Ectodermal cell (in vitro differentiated cells): ENCODE measurements at regions not wholly inside any gene's neighbourhood (a gene's known extent, or its start where the extent isn't known, plus 50 kb on each side); places are given as distances from the start of the nearest gene placed in this dataset.

Source experiments
- H3K27ac ChIP-seq: 2 replicates; pipeline ENCODE4 v1.7.0; 2013; ENCODE audit warnings: mild to moderate bottlenecking, low read depth, low read length; ENCODE audit not compliant: insufficient read depth, poor library complexity, severe bottlenecking
- H3K27me3 ChIP-seq: 2 replicates; pipeline ENCODE4 v1.7.0; 2013; ENCODE audit warnings: mild to moderate bottlenecking, low read length; ENCODE audit not compliant: insufficient read depth, control insufficient read depth, poor library complexity, severe bottlenecking
- H3K36me3 ChIP-seq: one replicate; pipeline ENCODE4 v1.7.0; 2013; ENCODE audit warnings: low read length; ENCODE audit not compliant: control insufficient read depth, insufficient read depth
- H3K4me1 ChIP-seq: one replicate; pipeline ENCODE4 v1.7.0; 2013; ENCODE audit warnings: low read length; ENCODE audit not compliant: control insufficient read depth, insufficient read depth
- H3K4me3 ChIP-seq: 2 replicates; pipeline ENCODE4 v1.7.0; 2013; ENCODE audit warnings: low read depth, low read length, control low read depth; ENCODE audit not compliant: insufficient read depth
- H3K9me3 ChIP-seq: 2 replicates; pipeline ENCODE4 v1.7.0; 2013; ENCODE audit warnings: mild to moderate bottlenecking, low read length, moderate library complexity; ENCODE audit not compliant: control insufficient read depth
- WGBS, 2 experiments: methylation state at CpG; one replicate each; pipeline ENCODE4 v1.1.7; 2013; ENCODE audit warnings: missing lambda C conversion rate in 2 of 2; 5-methylcytosine and 5-hydroxymethylcytosine counted together

- Histone ChIP-seq H3K4me1 (no peaks in the 10 kb centered on the region), H3K4me3 (no peak overlapping the region), H3K27ac (no peak overlapping the region), H3K36me3 (no peaks in the 10 kb centered on the region), H3K9me3 (no peaks in the 10 kb centered on the region), H3K27me3 (no peaks in the 10 kb centered on the region)
- 89 to 90% methylated on average over 4 of the region's 4 CpGs for WGBS, 2 experiments
Observed at GRCh38 chr22:34849965-34850364, 216.0 kb upstream of the ISX start.

- Histone ChIP-seq H3K36me3 (no peaks in the 10 kb centered on the region), H3K4me3 (no peak overlapping the region), H3K27me3 (no peaks in the 10 kb centered on the region), H3K4me1 (no peaks in the 10 kb centered on the region), H3K27ac (no peak overlapping the region), H3K9me3 (no peaks in the 10 kb centered on the region)
- 61 to 75% methylated on average over 4 of the region's 4 CpGs for WGBS, 2 experiments
Observed at GRCh38 chr22:34851918-34852662, 213.9 kb upstream of the ISX start.

- H3K4me1 ChIP-seq, result no peaks in the 10 kb centered on the region
- no peaks in the 10 kb centered on the region for H3K36me3 ChIP-seq
- no peak overlapping the region for H3K27ac ChIP-seq
- H3K9me3 ChIP-seq, result no peaks in the 10 kb centered on the region
- H3K4me3 ChIP-seq, result no peak overlapping the region
- WGBS, 2 experiments, result 95 to 96% methylated on average over 5 of the region's 5 CpGs
- H3K27me3 ChIP-seq, result no peaks in the 10 kb centered on the region
Observed at GRCh38 chr22:34855471-34855870, 210.5 kb upstream of the ISX start.

GRCh38 chr22:34858066-34858465 is 207.9 kb upstream of the ISX start:
- H3K27me3 ChIP-seq, result no peaks in the 10 kb centered on the region
- H3K9me3 ChIP-seq, result no peaks in the 10 kb centered on the region
- no peaks in the 10 kb centered on the region for H3K4me1 ChIP-seq
- no peak overlapping the region for H3K4me3 ChIP-seq
- H3K27ac ChIP-seq, result no peak overlapping the region
- no peaks in the 10 kb centered on the region for H3K36me3 ChIP-seq
- 93 to 96% methylated on average over 2 of the region's 2 CpGs for WGBS, 2 experiments

- Histone ChIP-seq H3K27ac (no peak overlapping the region), H3K4me1 (no peaks in the 10 kb centered on the region), H3K9me3 (no peaks in the 10 kb centered on the region), H3K36me3 (no peaks in the 10 kb centered on the region), H3K4me3 (no peak overlapping the region), H3K27me3 (no peaks in the 10 kb centered on the region)
- 90 to 100% methylated on average over 2 of the region's 2 CpGs for WGBS, 2 experiments
Observed at GRCh38 chr22:34861787-34862186, 204.2 kb upstream of the ISX start.

GRCh38 chr22:34866081-34866480 is 199.9 kb upstream of the ISX start:
- no peaks in the 10 kb centered on the region for H3K4me1 ChIP-seq
- no peaks in the 10 kb centered on the region for H3K36me3 ChIP-seq
- no peaks in the 10 kb centered on the region for H3K27me3 ChIP-seq
- no peak overlapping the region for H3K4me3 ChIP-seq
- 94% methylated on average over 4 of the region's 4 CpGs for WGBS, 2 experiments
- H3K9me3 ChIP-seq, result no peaks in the 10 kb centered on the region
- H3K27ac ChIP-seq, result no peak overlapping the region

GRCh38 chr22:34866495-34867131 is 199.3 kb upstream of the ISX start:
- Histone ChIP-seq H3K27ac (no peak overlapping the region), H3K4me3 (no peak overlapping the region), H3K4me1 (no peaks in the 10 kb centered on the region), H3K27me3 (no peaks in the 10 kb centered on the region), H3K36me3 (no peaks in the 10 kb centered on the region), H3K9me3 (no peaks in the 10 kb centered on the region)
- WGBS, 2 experiments, result 90 to 91% methylated on average over 3 to 4 of the region's 4 CpGs

GRCh38 chr22:34877506-34877905 is 188.5 kb upstream of the ISX start:
- WGBS, 2 experiments, result 71 to 100% methylated on average over 1 of the region's 1 CpG
- no peaks in the 10 kb centered on the region for H3K4me1 ChIP-seq
- no peaks in the 10 kb centered on the region for H3K36me3 ChIP-seq
- H3K9me3 ChIP-seq, result no peaks in the 10 kb centered on the region
- H3K27ac ChIP-seq, result no peak overlapping the region
- no peaks in the 10 kb centered on the region for H3K27me3 ChIP-seq
- no peak overlapping the region for H3K4me3 ChIP-seq

GRCh38 chr22:34878171-34878570 is 187.8 kb upstream of the ISX start:
- Histone ChIP-seq H3K27ac (no peak overlapping the region), H3K27me3 (no peaks in the 10 kb centered on the region)

GRCh38 chr22:34879001-34879400 is 187.0 kb upstream of the ISX start:
- WGBS, 2 experiments, result 90 to 93% methylated on average over 3 of the region's 3 CpGs

More at GRCh38 chr22:34878171-34878570, 187.8 kb upstream of the ISX start:
- no peaks in the 10 kb centered on the region for H3K9me3 ChIP-seq
- H3K4me1 ChIP-seq, result no peaks in the 10 kb centered on the region
- no peaks in the 10 kb centered on the region for H3K36me3 ChIP-seq
- H3K4me3 ChIP-seq, result no peak overlapping the region

More at GRCh38 chr22:34879001-34879400, 187.0 kb upstream of the ISX start:
- no peaks in the 10 kb centered on the region for H3K4me1 ChIP-seq
- H3K4me3 ChIP-seq, result no peak overlapping the region
- H3K9me3 ChIP-seq, result no peaks in the 10 kb centered on the region
- H3K36me3 ChIP-seq, result no peaks in the 10 kb centered on the region
- no peaks in the 10 kb centered on the region for H3K27me3 ChIP-seq
- no peak overlapping the region for H3K27ac ChIP-seq
